Embryonic facial prominence (tissue), 1 donor: ENCODE measurements at regions not wholly inside any gene's neighbourhood (a gene's known extent, or its start where the extent isn't known, plus 50 kb on each side); places are given as distances from the start of the nearest gene placed in this dataset.

Experiments
- DNase-seq: peaks from one replicate; pipeline ENCODE4 v3.0.0-alpha.2; 2016; ENCODE audit errors: extremely low spot score

DNA sequence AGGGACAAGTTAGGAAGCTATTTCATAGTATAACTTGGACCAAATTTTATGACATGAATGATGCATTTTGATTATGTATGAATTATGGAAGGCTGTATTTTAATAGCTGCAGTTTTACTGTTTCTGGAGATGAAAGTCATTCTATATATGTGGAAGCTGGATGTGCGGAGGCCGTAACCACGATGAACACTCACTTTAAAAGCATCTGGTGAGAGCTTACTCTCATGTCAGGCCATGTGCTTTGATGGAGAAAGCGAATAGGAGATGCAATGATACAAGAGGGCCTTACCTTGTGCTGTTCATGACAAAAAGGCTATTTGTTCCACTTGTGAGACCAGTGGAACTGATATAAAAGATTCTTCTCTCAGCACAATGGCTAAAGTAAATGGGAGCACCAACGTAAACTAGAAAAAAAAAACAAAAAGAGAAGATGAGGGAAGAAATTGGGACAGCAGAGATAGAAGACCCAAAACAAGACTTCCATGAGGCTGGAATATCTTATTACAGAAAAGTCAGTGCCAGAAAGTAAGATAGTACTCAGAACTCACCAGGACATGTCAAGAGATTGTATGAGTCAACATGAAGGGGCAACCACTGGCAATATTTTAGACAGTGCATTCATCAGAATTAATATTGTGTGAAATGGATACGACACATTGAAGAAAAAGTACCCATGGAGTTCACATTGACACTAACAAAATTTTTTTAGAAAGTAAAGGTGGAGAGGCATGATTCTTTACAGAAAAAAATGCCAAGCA lies 63.3 kb upstream of the GAB1 start:
- DNase-seq, result no peak

DNA sequence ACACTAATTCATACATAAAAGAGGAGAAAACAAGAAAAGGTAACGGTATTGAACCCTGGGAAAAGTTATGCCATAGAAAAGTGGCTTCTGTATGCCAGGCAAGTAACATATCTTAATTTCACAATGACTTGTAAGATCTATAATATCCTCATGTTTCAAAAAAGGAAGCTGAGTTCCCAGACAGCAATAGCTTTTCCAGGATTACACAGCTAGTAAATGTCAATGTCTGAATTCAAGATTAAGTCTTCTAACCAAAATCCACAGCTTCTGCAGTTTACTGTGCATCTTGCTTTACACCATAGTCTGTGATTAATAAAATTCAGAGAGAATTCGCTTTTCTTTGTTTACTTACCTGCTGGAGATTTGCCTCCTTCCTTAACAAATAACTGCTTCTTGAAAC lies 55.8 kb upstream of the GAB1 start:
- no peak for DNase-seq

DNA sequence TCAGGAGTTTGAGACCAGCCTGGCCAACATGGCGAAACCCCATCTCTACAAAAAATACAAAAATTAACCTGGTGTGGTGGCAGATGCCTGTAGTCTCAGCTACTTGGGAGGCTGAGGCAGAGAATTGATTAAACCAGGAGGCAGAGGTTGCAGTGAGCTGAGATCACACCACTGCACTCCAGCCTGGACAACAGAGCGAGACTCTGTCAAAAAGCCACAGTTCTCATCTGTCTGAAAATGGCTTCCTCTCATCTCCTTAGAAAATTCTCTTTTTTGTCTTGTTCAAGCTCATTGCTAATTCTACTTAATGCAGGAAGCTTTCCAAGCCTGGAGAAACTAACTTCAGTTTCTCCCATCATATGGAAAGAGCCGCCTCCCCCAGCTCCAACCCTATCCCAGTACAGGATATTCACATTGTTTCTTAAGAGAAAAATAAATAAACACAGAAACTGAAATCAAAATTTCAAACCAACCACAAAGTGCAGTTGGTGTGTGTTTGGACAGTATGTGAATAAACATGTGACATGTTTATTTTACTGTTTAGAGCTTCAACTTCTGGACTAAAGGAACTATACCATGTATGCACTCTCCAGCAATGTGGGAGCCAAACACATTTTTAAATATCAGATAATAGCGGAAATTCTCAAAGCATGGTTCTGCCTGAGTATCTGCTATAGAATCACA lies 55.0 kb upstream of the GAB1 start:
- DNase-seq, result no peak

DNA sequence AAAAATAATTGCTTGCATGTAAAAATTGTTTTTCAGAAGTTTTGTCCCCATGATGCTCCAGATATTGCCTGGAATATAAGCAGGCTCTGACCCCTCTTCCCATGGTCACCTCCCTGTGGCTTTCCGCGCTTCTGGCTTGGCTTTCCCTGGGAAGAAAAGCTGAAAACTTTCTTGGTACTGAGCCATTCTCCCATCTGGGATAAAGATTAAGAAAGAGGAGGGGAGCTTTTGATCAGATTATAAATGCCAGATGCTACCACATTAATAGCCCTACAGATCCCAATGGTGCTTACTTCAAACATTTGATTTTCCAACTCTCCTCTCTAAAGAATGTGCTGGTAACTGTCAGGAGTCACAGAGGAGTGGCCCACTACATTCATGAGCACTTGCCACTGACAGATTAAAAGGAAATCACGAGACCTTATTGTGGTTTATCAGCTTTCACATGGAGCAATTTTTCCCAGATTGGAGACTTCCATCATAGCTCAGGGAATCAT lies 54.4 kb upstream of the GAB1 start:
- peak; percentile 66 for DNase-seq

DNA sequence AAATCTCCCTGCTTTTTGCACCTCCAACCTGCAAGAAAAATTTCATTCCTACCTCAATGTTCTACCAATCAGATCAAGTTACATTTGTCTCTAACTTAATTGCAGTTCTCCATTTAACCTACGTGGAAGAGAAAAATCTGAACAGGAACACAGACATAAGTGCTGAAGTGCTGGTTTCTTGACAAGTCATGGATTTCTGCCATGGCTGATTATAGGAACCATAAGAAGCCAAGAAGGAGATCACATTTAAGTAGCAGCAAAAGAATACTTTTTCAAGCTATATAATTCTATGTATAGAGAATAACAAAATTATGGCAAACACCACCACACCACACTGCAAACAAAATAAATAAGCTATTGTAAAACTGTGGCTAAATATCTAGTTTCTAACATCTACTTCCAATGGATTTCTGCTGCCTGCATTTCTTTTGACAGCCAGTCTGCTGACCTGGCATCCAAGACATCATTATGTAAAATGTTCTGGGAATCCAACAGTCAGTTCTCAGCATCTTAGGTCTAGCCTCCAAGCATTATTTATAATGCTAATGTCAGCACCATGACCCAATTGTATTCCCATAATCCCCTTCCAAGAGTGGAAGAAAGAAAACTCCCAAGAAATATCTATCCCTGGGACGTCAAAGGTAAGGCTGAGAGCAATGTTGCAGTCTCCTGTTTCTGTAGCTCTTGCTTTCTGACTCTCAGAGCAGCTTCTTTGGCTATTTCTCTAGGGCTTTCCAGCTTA lies 50.8 kb upstream of the GAB1 start:
- DNase-seq, result no peak

DNA sequence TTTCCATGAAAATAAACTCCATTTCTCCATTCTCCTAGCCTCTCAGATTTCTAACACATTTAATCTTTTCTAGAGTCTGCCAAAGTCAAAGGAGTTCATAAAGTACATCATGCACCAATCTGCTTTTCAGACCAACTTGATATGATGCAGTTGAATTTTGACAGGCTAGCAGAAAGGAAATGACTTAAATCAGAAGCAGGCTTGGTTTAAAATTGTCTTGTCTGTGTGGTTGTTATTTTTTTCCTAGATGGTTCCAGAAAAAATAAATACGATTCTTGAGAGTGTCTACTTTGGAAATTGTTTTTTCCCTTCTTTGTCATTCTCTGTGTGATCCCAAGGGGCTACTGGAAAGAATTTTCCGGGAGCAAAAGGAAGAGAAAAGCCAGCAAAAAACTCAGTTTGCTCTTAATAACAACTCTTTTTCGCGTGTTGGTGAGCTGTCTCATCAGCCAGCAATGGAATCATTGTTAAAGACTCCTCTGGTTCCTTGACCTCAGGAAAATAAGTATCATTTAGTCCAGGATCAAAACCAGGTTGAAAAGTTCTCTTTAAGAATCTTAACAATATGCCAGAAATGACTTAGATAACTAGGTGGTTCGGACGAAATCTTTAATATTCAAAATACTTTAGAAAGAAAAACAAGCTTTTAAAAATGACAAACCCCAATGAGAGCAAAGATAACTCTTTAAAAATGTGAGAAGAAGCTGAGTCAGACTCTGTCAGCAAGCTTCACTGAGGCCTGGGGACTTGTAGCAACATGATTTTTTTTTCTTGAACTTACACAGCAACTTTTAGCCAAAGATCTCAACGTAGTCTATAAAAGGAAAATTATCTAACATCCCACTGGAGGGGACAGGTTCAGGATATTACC lies 49.7 kb upstream of the GAB1 start:
- DNase-seq, result peak; percentile 14
